ENCODE measurements at regions not wholly inside any gene's neighbourhood (a gene's known extent, or its start where the extent isn't known, plus 50 kb on each side); places are given as distances from the start of the nearest gene placed in this dataset.

DNA sequence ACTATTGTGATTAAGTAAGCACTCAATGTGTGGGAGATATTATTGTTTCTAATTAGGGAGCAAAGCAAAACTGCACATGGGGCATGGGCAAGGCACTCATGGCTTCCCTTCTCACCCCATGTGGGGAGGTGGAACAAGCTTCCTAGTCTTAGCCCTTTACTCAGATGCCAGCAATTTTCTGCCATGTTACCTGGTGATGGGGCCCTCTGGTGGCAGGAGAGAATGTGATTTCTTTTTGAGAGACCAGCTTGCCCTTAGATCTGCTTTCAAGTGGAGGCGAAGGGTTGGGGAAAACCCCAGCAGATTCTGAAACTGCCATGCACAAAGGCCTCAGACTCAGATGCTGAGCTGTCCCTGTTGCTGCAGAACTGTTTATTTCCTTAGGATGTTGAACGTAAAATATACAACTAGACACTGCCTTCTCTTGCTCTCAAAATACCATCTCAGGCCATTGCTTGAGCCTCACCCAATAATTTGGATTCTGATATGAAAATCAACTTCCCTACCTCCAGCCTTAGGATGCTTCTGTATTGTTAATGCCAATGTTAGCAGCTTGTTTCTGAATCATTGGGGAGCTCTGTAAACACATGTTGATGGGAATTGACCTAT is 130.2 kb upstream of the TPRG1 start:
- TF ChIP-seq, protein P1, sequence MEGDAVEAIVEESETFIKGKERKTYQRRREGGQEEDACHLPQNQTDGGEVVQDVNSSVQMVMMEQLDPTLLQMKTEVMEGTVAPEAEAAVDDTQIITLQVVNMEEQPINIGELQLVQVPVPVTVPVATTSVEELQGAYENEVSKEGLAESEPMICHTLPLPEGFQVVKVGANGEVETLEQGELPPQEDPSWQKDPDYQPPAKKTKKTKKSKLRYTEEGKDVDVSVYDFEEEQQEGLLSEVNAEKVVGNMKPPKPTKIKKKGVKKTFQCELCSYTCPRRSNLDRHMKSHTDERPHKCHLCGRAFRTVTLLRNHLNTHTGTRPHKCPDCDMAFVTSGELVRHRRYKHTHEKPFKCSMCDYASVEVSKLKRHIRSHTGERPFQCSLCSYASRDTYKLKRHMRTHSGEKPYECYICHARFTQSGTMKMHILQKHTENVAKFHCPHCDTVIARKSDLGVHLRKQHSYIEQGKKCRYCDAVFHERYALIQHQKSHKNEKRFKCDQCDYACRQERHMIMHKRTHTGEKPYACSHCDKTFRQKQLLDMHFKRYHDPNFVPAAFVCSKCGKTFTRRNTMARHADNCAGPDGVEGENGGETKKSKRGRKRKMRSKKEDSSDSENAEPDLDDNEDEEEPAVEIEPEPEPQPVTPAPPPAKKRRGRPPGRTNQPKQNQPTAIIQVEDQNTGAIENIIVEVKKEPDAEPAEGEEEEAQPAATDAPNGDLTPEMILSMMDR (IDR thresholded peaks at IDR 0.05 in 8 of 11, conservative IDR thresholded peaks at IDR 0.05 in 3 of 11) = peak in 8 of 11 experiments; percentile 19 to 57 (median 46)
- no peak for TF ChIP-seq POLR2A (IDR thresholded peaks at IDR 0.05)
